IPS-20b (cell line): ENCODE measurements at regions not wholly inside any gene's neighbourhood (a gene's known extent, or its start where the extent isn't known, plus 50 kb on each side); places are given as distances from the start of the nearest gene placed in this dataset.
"Not testable (repeated sequence)": the region's sequence is repeated elsewhere in the genome, so short reads cannot be mapped to it uniquely, and the experiment has no call there.

ENCODE experiments used
- H3K27ac ChIP-seq: one replicate; pipeline ENCODE4 v1.5.1; 2013; ENCODE audit warnings: low read length
- H3K27me3 ChIP-seq: 2 replicates; pipeline ENCODE4 v1.6.1; 2013; ENCODE audit warnings: mild to moderate bottlenecking, low read length, inconsistent platforms; ENCODE audit not compliant: insufficient read depth
- H3K36me3 ChIP-seq: 2 replicates; pipeline ENCODE4 v1.6.1; 2013; ENCODE audit warnings: low read depth, mild to moderate bottlenecking, inconsistent platforms, low read length, moderate library complexity; ENCODE audit not compliant: insufficient read depth
- H3K4me1 ChIP-seq: 2 replicates; pipeline ENCODE4 v1.6.1; 2013; ENCODE audit warnings: mild to moderate bottlenecking, control low read depth, inconsistent platforms, low read length, moderate library complexity; ENCODE audit not compliant: insufficient read depth
- H3K4me3 ChIP-seq: 2 replicates; pipeline ENCODE4 v1.5.1; 2013; ENCODE audit warnings: mild to moderate bottlenecking, low read length, inconsistent platforms
- H3K9ac ChIP-seq: 2 replicates; pipeline ENCODE4 v1.6.1; 2013; ENCODE audit warnings: low read depth, mild to moderate bottlenecking, inconsistent platforms, low read length, moderate library complexity
- H3K9me3 ChIP-seq: 2 replicates; pipeline ENCODE4 v1.6.1; 2013; ENCODE audit warnings: mild to moderate bottlenecking, low read depth, low read length, inconsistent platforms; ENCODE audit not compliant: insufficient read depth

GRCh38 chr2:13666582-13667414 lies 950.1 kb downstream of the TRIB2 start:
- Histone ChIP-seq H3K4me1 (no peaks in the 10 kb centered on the region), H3K9me3 (no peaks in the 10 kb centered on the region), H3K36me3 (no peaks in the 10 kb centered on the region), H3K27me3 (peaks cover 39% of the 10 kb centered on the region; the same call in 1 of the 2 replicates), H3K4me3 (no peak overlapping the region), H3K9ac (no peak overlapping the region), H3K27ac (no peak overlapping the region)

GRCh38 chr2:13667415-13667757 lies 950.6 kb downstream of the TRIB2 start:
- Histone ChIP-seq H3K9me3 (no peaks in the 10 kb centered on the region), H3K9ac (no peak overlapping the region), H3K27ac (no peak overlapping the region), H3K4me1 (no peaks in the 10 kb centered on the region), H3K4me3 (no peak overlapping the region), H3K27me3 (peaks cover 45% of the 10 kb centered on the region), H3K36me3 (no peaks in the 10 kb centered on the region)

- no peaks in the 10 kb centered on the region for H3K9me3 ChIP-seq
- H3K4me3 ChIP-seq, result no peak overlapping the region
- no peaks in the 10 kb centered on the region for H3K4me1 ChIP-seq
- H3K36me3 ChIP-seq, result no peaks in the 10 kb centered on the region
- H3K9ac ChIP-seq, result no peak overlapping the region
- peaks cover 67% of the 10 kb centered on the region for H3K27me3 ChIP-seq
- no peak overlapping the region for H3K27ac ChIP-seq
Observed at GRCh38 chr2:13669607-13670006, 952.9 kb downstream of the TRIB2 start.

- peaks cover 92% of the 10 kb centered on the region for H3K27me3 ChIP-seq
- not testable (repeated sequence) for H3K9ac ChIP-seq, H3K9me3 ChIP-seq
Observed at GRCh38 chr2:13673821-13674220, 957.1 kb downstream of the TRIB2 start.

GRCh38 chr2:13676269-13676668 lies 956.2 kb upstream of the LRATD1 start:
- Histone ChIP-seq H3K27me3 (peaks cover 95% of the 10 kb centered on the region), H3K4me3 (no peak overlapping the region)

More at GRCh38 chr2:13673821-13674220, 957.1 kb downstream of the TRIB2 start:
- not testable (repeated sequence) for H3K27ac ChIP-seq, H3K4me1 ChIP-seq, H3K36me3 ChIP-seq, H3K4me3 ChIP-seq

GRCh38 chr2:13681936-13682335 lies 950.6 kb upstream of the LRATD1 start:
- Histone ChIP-seq H3K4me3 (no peak overlapping the region), H3K27ac (no peak overlapping the region), H3K27me3 (peaks cover 51% of the 10 kb centered on the region), H3K9me3 (peaks cover 10% of the 10 kb centered on the region), H3K4me1 (no peaks in the 10 kb centered on the region), H3K36me3 (no peaks in the 10 kb centered on the region), H3K9ac (no peak overlapping the region)

More at GRCh38 chr2:13676269-13676668, 956.2 kb upstream of the LRATD1 start:
- Histone ChIP-seq H3K27ac (no peak overlapping the region), H3K9me3 (no peaks in the 10 kb centered on the region), H3K4me1 (no peaks in the 10 kb centered on the region), H3K9ac (no peak overlapping the region), H3K36me3 (no peaks in the 10 kb centered on the region)

- H3K27ac ChIP-seq, result no peak overlapping the region
- peaks cover 17% of the 10 kb centered on the region for H3K9me3 ChIP-seq
- no peaks in the 10 kb centered on the region for H3K4me1 ChIP-seq
- H3K27me3 ChIP-seq, result peaks cover 43% of the 10 kb centered on the region
- H3K4me3 ChIP-seq, result no peak overlapping the region
- H3K36me3 ChIP-seq, result no peaks in the 10 kb centered on the region
- H3K9ac ChIP-seq, result no peak overlapping the region
Observed at GRCh38 chr2:13682540-13683272, 949.8 kb upstream of the LRATD1 start.

GRCh38 chr2:13686262-13686661 lies 946.3 kb upstream of the LRATD1 start:
- Histone ChIP-seq H3K4me1 (no peaks in the 10 kb centered on the region), H3K9me3 (peaks cover 24% of the 10 kb centered on the region), H3K27me3 (peaks cover 8% of the 10 kb centered on the region; the same call in 1 of the 2 replicates), H3K27ac (no peak overlapping the region), H3K4me3 (no peak overlapping the region), H3K36me3 (no peaks in the 10 kb centered on the region), H3K9ac (no peak overlapping the region)

GRCh38 chr2:13694673-13695072 lies 937.8 kb upstream of the LRATD1 start:
- no peaks in the 10 kb centered on the region for H3K27me3 ChIP-seq
- H3K36me3 ChIP-seq, result no peaks in the 10 kb centered on the region
- H3K9ac ChIP-seq, result no peak overlapping the region
- H3K27ac ChIP-seq, result no peak overlapping the region
- no peak overlapping the region for H3K4me3 ChIP-seq
- no peaks in the 10 kb centered on the region for H3K4me1 ChIP-seq
- H3K9me3 ChIP-seq, result peaks cover 3% of the 10 kb centered on the region; the same call in 1 of the 2 replicates

- H3K9ac ChIP-seq, result no peak overlapping the region
- no peaks in the 10 kb centered on the region for H3K9me3 ChIP-seq
- no peaks in the 10 kb centered on the region for H3K4me1 ChIP-seq
- no peak overlapping the region for H3K4me3 ChIP-seq
- no peaks in the 10 kb centered on the region for H3K36me3 ChIP-seq
- no peaks in the 10 kb centered on the region for H3K27me3 ChIP-seq
- H3K27ac ChIP-seq, result no peak overlapping the region
Observed at GRCh38 chr2:13696601-13697000, 935.9 kb upstream of the LRATD1 start.

- H3K9me3 ChIP-seq, result no peaks in the 10 kb centered on the region
- H3K4me1 ChIP-seq, result no peaks in the 10 kb centered on the region
Observed at GRCh38 chr2:13698847-13699246, 933.7 kb upstream of the LRATD1 start.

GRCh38 chr2:13699939-13700338 lies 932.6 kb upstream of the LRATD1 start:
- H3K9me3 ChIP-seq, H3K27ac ChIP-seq, H3K36me3 ChIP-seq, H3K9ac ChIP-seq, H3K4me3 ChIP-seq, H3K4me1 ChIP-seq, H3K27me3 ChIP-seq: not testable (repeated sequence)

More at GRCh38 chr2:13698847-13699246, 933.7 kb upstream of the LRATD1 start:
- Histone ChIP-seq H3K4me3 (no peak overlapping the region), H3K36me3 (no peaks in the 10 kb centered on the region), H3K27ac (no peak overlapping the region), H3K9ac (no peak overlapping the region), H3K27me3 (no peaks in the 10 kb centered on the region)
